ENCODE measurements at regions not wholly inside any gene's neighbourhood (a gene's known extent, or its start where the extent isn't known, plus 50 kb on each side); places are given as distances from the start of the nearest gene placed in this dataset.

GRCh38 chr6:1238040-1238439, 73.9 kb upstream of the FOXQ1 start:
- Mint-ChIP-seq H3K9me3 (no peaks in the 10 kb centered on the region), H3K27me3 (peaks cover 8% of the 10 kb centered on the region), H3K27ac (no peak overlapping the region), H3K4me1 (no peaks in the 10 kb centered on the region), H3K4me3 (no peak overlapping the region)
- no peak for DNase-seq
- ATAC-seq = no peak

GRCh38 chr6:1237636-1238035, 74.3 kb upstream of the FOXQ1 start:
- ATAC-seq = no peak
- Mint-ChIP-seq H3K9me3 (no peaks in the 10 kb centered on the region), H3K27me3 (peaks cover 11% of the 10 kb centered on the region), H3K4me3 (no peak overlapping the region), H3K4me1 (no peaks in the 10 kb centered on the region), H3K27ac (no peak overlapping the region)
- DNase-seq = no peak

- DNase-seq = no peak
- H3K27me3 Mint-ChIP-seq = peaks cover 24% of the 10 kb centered on the region
- H3K4me1 Mint-ChIP-seq = no peaks in the 10 kb centered on the region
- H3K4me3 Mint-ChIP-seq = no peak overlapping the region
- ATAC-seq = no peak
- no peak overlapping the region for H3K27ac Mint-ChIP-seq
- H3K9me3 Mint-ChIP-seq = no peaks in the 10 kb centered on the region
These were observed 76.1 kb upstream of the FOXQ1 start for GRCh38 chr6:1235825-1236224.

GRCh38 chr6:1233924-1234323, 78.0 kb upstream of the FOXQ1 start:
- H3K4me3 Mint-ChIP-seq = no peak overlapping the region
- peaks cover 36% of the 10 kb centered on the region for H3K27me3 Mint-ChIP-seq
- DNase-seq = no peak
- no peaks in the 10 kb centered on the region for H3K4me1 Mint-ChIP-seq
- no peak for ATAC-seq
- H3K27ac Mint-ChIP-seq = no peak overlapping the region
- H3K9me3 Mint-ChIP-seq = no peaks in the 10 kb centered on the region

- DNase-seq = no peak
- no peak overlapping the region for H3K27ac Mint-ChIP-seq
- peaks cover 41% of the 10 kb centered on the region for H3K27me3 Mint-ChIP-seq
- H3K4me1 Mint-ChIP-seq = no peaks in the 10 kb centered on the region
- no peaks in the 10 kb centered on the region for H3K9me3 Mint-ChIP-seq
- ATAC-seq = no peak
- no peak overlapping the region for H3K4me3 Mint-ChIP-seq
These were observed 79.3 kb upstream of the FOXQ1 start for GRCh38 chr6:1232578-1232977.

GRCh38 chr6:1231941-1232340, 80.0 kb upstream of the FOXQ1 start:
- no peak for ATAC-seq
- Mint-ChIP-seq H3K4me3 (no peak overlapping the region), H3K9me3 (no peaks in the 10 kb centered on the region), H3K4me1 (no peaks in the 10 kb centered on the region), H3K27me3 (peaks cover 42% of the 10 kb centered on the region), H3K27ac (no peak overlapping the region)
- DNase-seq = no peak

- no peaks in the 10 kb centered on the region for H3K9me3 Mint-ChIP-seq
- no peak overlapping the region for H3K4me3 Mint-ChIP-seq
- peaks cover 52% of the 10 kb centered on the region for H3K27me3 Mint-ChIP-seq
- H3K27ac Mint-ChIP-seq = no peak overlapping the region
- DNase-seq = no peak
- no peaks in the 10 kb centered on the region for H3K4me1 Mint-ChIP-seq
- ATAC-seq = no peak
These were observed 81.0 kb upstream of the FOXQ1 start for GRCh38 chr6:1230689-1231605.

GRCh38 chr6:1230281-1230680, 81.6 kb upstream of the FOXQ1 start:
- H3K27me3 Mint-ChIP-seq = peaks cover 53% of the 10 kb centered on the region
- H3K27ac Mint-ChIP-seq = no peak overlapping the region
- no peak overlapping the region for H3K4me3 Mint-ChIP-seq

GRCh38 chr6:1229808-1230207, 82.1 kb upstream of the FOXQ1 start:
- no peak for ATAC-seq
- no peak for DNase-seq
- Mint-ChIP-seq H3K27ac (peak overlapping the region in 1 of 2 donors; percentile 37), H3K4me1 (no peaks in the 10 kb centered on the region), H3K27me3 (peaks cover 53% of the 10 kb centered on the region), H3K4me3 (no peak overlapping the region), H3K9me3 (no peaks in the 10 kb centered on the region)

More at GRCh38 chr6:1230281-1230680, 81.6 kb upstream of the FOXQ1 start:
- ATAC-seq (no peak), DNase-seq (no peak)
- no peaks in the 10 kb centered on the region for H3K9me3 Mint-ChIP-seq
- H3K4me1 Mint-ChIP-seq = no peaks in the 10 kb centered on the region

- peaks cover 51% of the 10 kb centered on the region for H3K27me3 Mint-ChIP-seq
- DNase-seq = no peak
- H3K9me3 Mint-ChIP-seq = no peaks in the 10 kb centered on the region
- no peaks in the 10 kb centered on the region for H3K4me1 Mint-ChIP-seq
- no peak overlapping the region for H3K27ac Mint-ChIP-seq
- no peak for ATAC-seq
- no peak overlapping the region for H3K4me3 Mint-ChIP-seq
These were observed 82.6 kb upstream of the FOXQ1 start for GRCh38 chr6:1229301-1229700.

- DNase-seq (no peak), ATAC-seq (no peak)
- Mint-ChIP-seq H3K4me1 (no peaks in the 10 kb centered on the region), H3K9me3 (no peaks in the 10 kb centered on the region), H3K27ac (no peak overlapping the region), H3K27me3 (peaks cover 46% of the 10 kb centered on the region), H3K4me3 (no peak overlapping the region)
These were observed 83.1 kb upstream of the FOXQ1 start for GRCh38 chr6:1228754-1229191.

- H3K9me3 Mint-ChIP-seq = no peaks in the 10 kb centered on the region
- H3K27me3 Mint-ChIP-seq = peaks cover 45% of the 10 kb centered on the region
- H3K4me3 Mint-ChIP-seq = no peak overlapping the region
- ATAC-seq = no peak
- no peak overlapping the region for H3K27ac Mint-ChIP-seq
- DNase-seq = no peak
- no peaks in the 10 kb centered on the region for H3K4me1 Mint-ChIP-seq
These were observed 83.8 kb upstream of the FOXQ1 start for GRCh38 chr6:1227935-1228753.

- Mint-ChIP-seq H3K4me1 (no peaks in the 10 kb centered on the region), H3K4me3 (no peak overlapping the region), H3K27me3 (peaks cover 41% of the 10 kb centered on the region), H3K9me3 (no peaks in the 10 kb centered on the region), H3K27ac (no peak overlapping the region)
- DNase-seq (no peak), ATAC-seq (no peak)
These were observed 84.3 kb upstream of the FOXQ1 start for GRCh38 chr6:1227600-1227934.

GRCh38 chr6:1226277-1227099, 85.4 kb upstream of the FOXQ1 start:
- H3K4me1 Mint-ChIP-seq = no peaks in the 10 kb centered on the region
- DNase-seq = no peak
- no peaks in the 10 kb centered on the region for H3K9me3 Mint-ChIP-seq
- H3K27me3 Mint-ChIP-seq = peaks cover 36% of the 10 kb centered on the region
- H3K4me3 Mint-ChIP-seq = no peak overlapping the region
- no peak for ATAC-seq
- H3K27ac Mint-ChIP-seq = no peak overlapping the region

- ATAC-seq (no peak), DNase-seq (no peak)
- Mint-ChIP-seq H3K4me3 (no peak overlapping the region), H3K4me1 (no peaks in the 10 kb centered on the region), H3K27ac (no peak overlapping the region), H3K27me3 (peaks cover 23% of the 10 kb centered on the region), H3K9me3 (no peaks in the 10 kb centered on the region)
These were observed 87.4 kb upstream of the FOXQ1 start for GRCh38 chr6:1224514-1224913.
